Activated CD8-positive, alpha-beta T cell treated with anti-CD3 and anti-CD28 coated beads for 36 hours (primary cell): ENCODE measurements at regions not wholly inside any gene's neighbourhood (a gene's known extent, or its start where the extent isn't known, plus 50 kb on each side); places are given as distances from the start of the nearest gene placed in this dataset.

Experiments used
- ATAC-seq: fragments of 200-7000 bp; cut with Tn5 transposase; one replicate; pipeline ENCODE4 v1.10.0; 2021; ENCODE audit warnings: mild to moderate bottlenecking, moderate library complexity
- CTCF ChIA-PET: fragments of 350-600 bp; sonication (Branson Sonifier 250); formaldehyde crosslinking; loops from one replicate; lab custom pipeline; 2021; ENCODE audit warnings: antibody characterized with exemption; lab: Charles Lee
- POLR2A ChIA-PET: fragments of 350-600 bp; sonication (Branson Sonifier 250); formaldehyde crosslinking; loops from one replicate; lab custom pipeline; 2021; ENCODE audit warnings: antibody characterized with exemption; lab: Charles Lee
- DNase-seq: peaks from one replicate; pipeline ENCODE4 v3.0.0-alpha.2; 2020
- H3K27ac Mint-ChIP-seq: one replicate; pipeline ENCODE4 v1.8.0; 2021; ENCODE audit warnings: mild to moderate bottlenecking, mixed read lengths
- H3K27me3 Mint-ChIP-seq: one replicate; pipeline ENCODE4 v1.8.0; 2021; ENCODE audit warnings: mixed read lengths
- H3K36me3 Mint-ChIP-seq: one replicate; pipeline ENCODE4 v1.8.0; 2021; ENCODE audit warnings: low read depth, mixed read lengths
- H3K4me1 Mint-ChIP-seq: one replicate; pipeline ENCODE4 v1.8.0; 2021; ENCODE audit warnings: low read depth, mixed read lengths
- H3K4me3 Mint-ChIP-seq: one replicate; pipeline ENCODE4 v1.8.0; 2021; ENCODE audit warnings: mild to moderate bottlenecking, moderate library complexity, mixed read lengths
- H3K9me3 Mint-ChIP-seq: one replicate; pipeline ENCODE4 v1.8.0; 2021; ENCODE audit warnings: mixed read lengths
- intact Hi-C: fragments of 100-400 bp; cut with micrococcal nuclease; formaldehyde crosslinking; loops from one replicate; pipeline ENCODE4 v1.10.0; 2022
- TF ChIP-seq, protein P1 (sequence below): fragments of 200-600 bp; IDR thresholded peaks from one replicate; pipeline ENCODE4 v1.8.0; 2022; ENCODE audit warnings: antibody characterized with exemption, mild to moderate bottlenecking

DNA sequence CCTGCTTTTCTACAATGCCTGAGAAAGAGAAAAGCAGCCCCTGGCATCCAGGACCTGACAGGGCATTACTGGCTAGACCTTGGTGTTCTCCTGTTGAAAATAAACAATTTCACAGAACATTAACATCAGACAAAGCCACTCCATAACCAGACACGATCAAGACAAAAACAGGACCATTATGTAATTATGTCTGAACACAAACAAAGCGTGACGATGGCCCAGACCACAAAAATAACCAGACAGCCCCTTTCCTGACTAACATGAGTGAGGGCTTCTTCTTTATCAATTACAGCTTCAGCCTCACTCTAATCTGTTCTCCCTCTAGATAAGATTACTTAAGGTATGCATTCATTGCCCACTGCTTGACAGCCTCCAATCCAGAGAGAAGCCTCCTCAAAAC is 172.7 kb upstream of the LMCD1 start:
- H3K4me3 Mint-ChIP-seq = no peak overlapping the region
- TF ChIP-seq, protein P1, sequence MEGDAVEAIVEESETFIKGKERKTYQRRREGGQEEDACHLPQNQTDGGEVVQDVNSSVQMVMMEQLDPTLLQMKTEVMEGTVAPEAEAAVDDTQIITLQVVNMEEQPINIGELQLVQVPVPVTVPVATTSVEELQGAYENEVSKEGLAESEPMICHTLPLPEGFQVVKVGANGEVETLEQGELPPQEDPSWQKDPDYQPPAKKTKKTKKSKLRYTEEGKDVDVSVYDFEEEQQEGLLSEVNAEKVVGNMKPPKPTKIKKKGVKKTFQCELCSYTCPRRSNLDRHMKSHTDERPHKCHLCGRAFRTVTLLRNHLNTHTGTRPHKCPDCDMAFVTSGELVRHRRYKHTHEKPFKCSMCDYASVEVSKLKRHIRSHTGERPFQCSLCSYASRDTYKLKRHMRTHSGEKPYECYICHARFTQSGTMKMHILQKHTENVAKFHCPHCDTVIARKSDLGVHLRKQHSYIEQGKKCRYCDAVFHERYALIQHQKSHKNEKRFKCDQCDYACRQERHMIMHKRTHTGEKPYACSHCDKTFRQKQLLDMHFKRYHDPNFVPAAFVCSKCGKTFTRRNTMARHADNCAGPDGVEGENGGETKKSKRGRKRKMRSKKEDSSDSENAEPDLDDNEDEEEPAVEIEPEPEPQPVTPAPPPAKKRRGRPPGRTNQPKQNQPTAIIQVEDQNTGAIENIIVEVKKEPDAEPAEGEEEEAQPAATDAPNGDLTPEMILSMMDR = no peak
- no peaks in the 10 kb centered on the region for H3K36me3 Mint-ChIP-seq
- ChIA-PET POLR2A (interaction anchor here (0.7 kb wide), 1 partner anchor 25 kb away, joined by 3 read pairs; no protein-coding TSS in a partner anchor), CTCF (no interaction called here)
- intact Hi-C loops = no loop called here
- no peaks in the 10 kb centered on the region for H3K27me3 Mint-ChIP-seq
- no peaks in the 10 kb centered on the region for H3K9me3 Mint-ChIP-seq
- no peak overlapping the region for H3K27ac Mint-ChIP-seq
- H3K4me1 Mint-ChIP-seq = peaks cover 24% of the 10 kb centered on the region
- no peak for ATAC-seq
- no peak for DNase-seq

DNA sequence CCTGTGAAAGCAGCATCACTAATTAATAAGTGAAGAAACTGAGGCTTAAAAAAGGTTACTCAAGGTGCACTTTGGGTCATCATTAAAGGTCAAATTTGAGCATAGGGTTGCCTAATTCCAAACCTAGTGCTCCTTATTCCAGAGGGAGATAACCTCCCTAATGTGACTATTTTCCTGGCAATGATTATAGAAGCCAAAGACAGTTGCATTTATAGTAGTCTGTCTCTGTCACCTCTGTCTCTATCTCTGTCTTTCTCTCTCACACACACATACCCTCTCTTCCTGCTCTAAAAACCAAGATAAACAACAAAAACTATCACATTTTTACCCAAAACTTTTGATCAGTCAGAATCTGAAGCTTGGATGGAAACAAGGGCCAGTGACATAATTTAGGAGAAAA is 172.0 kb upstream of the LMCD1 start:
- no peaks in the 10 kb centered on the region for H3K27me3 Mint-ChIP-seq
- TF ChIP-seq, protein P1 = no peak
- no peak overlapping the region for H3K4me3 Mint-ChIP-seq
- ATAC-seq (no peak), DNase-seq (no peak)
- intact Hi-C loops = no loop called here
- no peaks in the 10 kb centered on the region for H3K9me3 Mint-ChIP-seq
- no peak overlapping the region for H3K27ac Mint-ChIP-seq
- CTCF ChIA-PET = no interaction called here
- POLR2A ChIA-PET = no interaction called here
- H3K4me1 Mint-ChIP-seq = peaks cover 24% of the 10 kb centered on the region
- no peaks in the 10 kb centered on the region for H3K36me3 Mint-ChIP-seq

DNA sequence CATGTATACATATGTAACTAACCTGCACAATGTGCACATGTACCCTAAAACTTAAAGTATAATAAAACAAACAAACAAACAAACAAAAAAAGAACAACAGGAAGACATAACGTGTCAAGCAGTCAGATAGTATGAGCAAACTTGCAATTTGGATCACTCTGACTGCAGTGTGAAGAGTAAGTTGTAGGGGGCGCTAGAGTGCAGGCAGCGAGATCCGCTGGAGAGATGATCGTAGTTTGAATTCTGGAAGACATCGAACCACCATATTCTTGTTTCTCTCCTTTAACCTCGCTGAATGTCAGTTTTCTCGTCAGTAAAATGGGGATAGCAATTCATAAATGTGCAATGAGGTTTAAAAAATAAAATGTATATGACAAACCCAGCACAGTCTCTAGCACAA is 165.2 kb upstream of the LMCD1 start:
- Mint-ChIP-seq H3K9me3 (no peaks in the 10 kb centered on the region), H3K4me1 (no peaks in the 10 kb centered on the region), H3K27ac (no peak overlapping the region), H3K36me3 (no peaks in the 10 kb centered on the region), H3K4me3 (no peak overlapping the region), H3K27me3 (no peaks in the 10 kb centered on the region)
- TF ChIP-seq, protein P1 = peak; percentile 47
- ChIA-PET POLR2A (no interaction called here), CTCF (interaction anchor here (1.1 to 1.2 kb wide), 2 partner anchors 15 to 81 kb away, joined by 3 to 4 read pairs; no protein-coding TSS in a partner anchor)
- ATAC-seq = no peak
- DNase-seq = no peak
- intact Hi-C loops = no loop called here

DNA sequence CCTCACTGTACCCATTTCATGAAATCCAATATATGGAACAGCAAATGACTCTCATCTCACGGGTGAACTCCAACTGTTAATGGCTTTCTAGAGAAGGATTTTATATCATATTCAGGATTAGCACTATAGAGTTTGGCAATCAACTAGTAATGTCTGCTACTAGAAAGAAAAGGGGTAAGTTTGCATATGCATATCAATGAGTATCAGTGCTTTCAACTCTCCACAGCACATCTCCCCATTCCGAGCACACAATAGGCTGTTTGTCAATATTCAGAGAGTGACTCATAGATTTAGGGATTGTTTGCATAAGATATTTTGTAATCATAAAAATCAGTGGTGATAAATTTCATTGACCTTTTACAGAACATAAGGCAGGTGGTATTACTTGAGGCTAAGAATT is 163.2 kb upstream of the LMCD1 start:
- H3K4me3 Mint-ChIP-seq = no peak overlapping the region
- TF ChIP-seq, protein P1 = no peak
- ATAC-seq (no peak), DNase-seq (no peak)
- intact Hi-C loops = no loop called here
- POLR2A ChIA-PET = no interaction called here
- no peaks in the 10 kb centered on the region for H3K36me3 Mint-ChIP-seq
- H3K27ac Mint-ChIP-seq = no peak overlapping the region
- H3K9me3 Mint-ChIP-seq = peaks cover 2% of the 10 kb centered on the region
- CTCF ChIA-PET = no interaction called here
- H3K27me3 Mint-ChIP-seq = no peaks in the 10 kb centered on the region
- H3K4me1 Mint-ChIP-seq = no peaks in the 10 kb centered on the region

DNA sequence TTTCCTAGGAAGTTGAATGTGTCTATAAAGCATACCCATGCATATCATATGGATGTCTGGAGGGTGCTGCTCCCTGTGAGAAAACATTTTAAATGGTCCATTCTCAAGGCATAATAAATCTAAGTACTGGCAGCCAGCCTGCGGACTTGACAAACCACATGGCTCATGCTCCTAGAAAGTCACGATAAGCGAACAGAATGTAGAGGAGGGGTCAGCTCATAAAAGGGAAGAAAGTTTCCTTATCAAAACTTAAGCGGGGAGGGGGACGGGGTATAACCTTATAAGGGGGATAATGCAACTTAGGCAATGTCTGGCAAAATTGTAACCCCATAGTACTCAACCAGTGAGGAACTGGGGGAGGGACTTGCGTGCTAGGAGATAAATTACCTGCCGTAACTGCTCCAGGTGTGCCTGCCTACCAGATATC is 159.8 kb upstream of the LMCD1 start:
- no peak overlapping the region for H3K4me3 Mint-ChIP-seq
- ChIA-PET CTCF (interaction anchor here (1.4 kb wide), 1 partner anchor 75 kb away, joined by 7 read pairs; no protein-coding TSS in a partner anchor), POLR2A (no interaction called here)
- TF ChIP-seq, protein P1 = no peak
- peaks cover 11% of the 10 kb centered on the region for H3K9me3 Mint-ChIP-seq
- no peak for ATAC-seq
- H3K4me1 Mint-ChIP-seq = no peaks in the 10 kb centered on the region
- H3K27me3 Mint-ChIP-seq = no peaks in the 10 kb centered on the region
- no peak overlapping the region for H3K27ac Mint-ChIP-seq
- H3K36me3 Mint-ChIP-seq = peaks cover 6% of the 10 kb centered on the region
- intact Hi-C loops = no loop called here
- no peak for DNase-seq
